Caco-2 (cell line): ENCODE measurements at regions not wholly inside any gene's neighbourhood (a gene's known extent, or its start where the extent isn't known, plus 50 kb on each side); places are given as distances from the start of the nearest gene placed in this dataset.

ENCODE experiments used
- BruUV-seq: library from RNA; stranded (reverse); fragments of 400-500 nt; replicated peaks from 2 replicates; lab custom pipeline; 2021; lab: Mats Ljungman, UMichigan
- CTCF ChIA-PET: fragments of 300-600 bp; sonication (Branson Sonifier 250); formaldehyde crosslinking; loops from one replicate; lab custom pipeline; 2022; ENCODE audit warnings: antibody characterized with exemption; lab: Charles Lee
- POLR2A ChIA-PET: fragments of 300-600 bp; sonication (Branson Sonifier 250); formaldehyde crosslinking; loops from one replicate; lab custom pipeline; 2022; ENCODE audit warnings: antibody characterized with exemption; lab: Charles Lee
- DNase-seq, 2 experiments: peaks; one replicate each; pipeline versions ENCODE4 v3.0.0 to v3.0.0-alpha.2; 2020 to 2022
- H3K27me3 ChIP-seq: replicated peaks from 2 replicates; pipeline ENCODE4 v1.6.0; 2011; ENCODE audit warnings: low read length; ENCODE audit not compliant: control insufficient read depth, insufficient read depth
- H3K36me3 ChIP-seq: 2 replicates; pipeline ENCODE4 v1.5.1; 2011; ENCODE audit warnings: low read length; ENCODE audit not compliant: control insufficient read depth, insufficient read depth
- H3K4me1 ChIP-seq: fragments of 250-450 bp; sonication (Bioruptor Pico); 2 replicates; pipeline ENCODE4 v1.5.1; 2020; ENCODE audit warnings: mild to moderate bottlenecking
- H3K4me3 ChIP-seq: 2 replicates; pipeline ENCODE4 v1.5.1; 2011; ENCODE audit warnings: low read depth, mild to moderate bottlenecking, control low read depth, low read length
- H3K9me3 ChIP-seq: fragments of 250-450 bp; sonication (Bioruptor Pico); 2 replicates; pipeline ENCODE4 v1.5.1; 2020; ENCODE audit warnings: mild to moderate bottlenecking, moderate library complexity
- H3K27ac Mint-ChIP-seq: one replicate; pipeline ENCODE4 v1.8.0; 2022; ENCODE audit warnings: mixed read lengths; ENCODE audit not compliant: unreplicated experiment
- H3K27me3 Mint-ChIP-seq: one replicate; pipeline ENCODE4 v1.8.0; 2022; ENCODE audit warnings: mixed read lengths; ENCODE audit not compliant: insufficient read depth, unreplicated experiment
- H3K36me3 Mint-ChIP-seq: one replicate; pipeline ENCODE4 v1.8.0; 2022; ENCODE audit warnings: mild to moderate bottlenecking, mixed read lengths; ENCODE audit not compliant: insufficient read depth, unreplicated experiment
- H3K4me1 Mint-ChIP-seq: one replicate; pipeline ENCODE4 v1.8.0; 2022; ENCODE audit warnings: low read depth, mixed read lengths; ENCODE audit not compliant: unreplicated experiment
- H3K4me3 Mint-ChIP-seq: one replicate; pipeline ENCODE4 v1.8.0; 2022; ENCODE audit warnings: mild to moderate bottlenecking, moderate library complexity, mixed read lengths; ENCODE audit not compliant: unreplicated experiment
- H3K9me3 Mint-ChIP-seq: one replicate; pipeline ENCODE4 v1.8.0; 2022; ENCODE audit warnings: mixed read lengths; ENCODE audit not compliant: unreplicated experiment
- CTCF ChIP-seq, 2 experiments: fragments of 200-600 bp in 1 of 2; IDR thresholded peaks; 1 replicate in 1 of 2; 2 replicates in 1 of 2; pipeline versions ENCODE4 v1.5.1 to v1.8.0; 2011 to 2022; ENCODE audit warnings: antibody characterized with exemption in 1 of 2, control low read depth in 1 of 2, inconsistent platforms in 1 of 2, low read depth in 1 of 2, low read length in 1 of 2, mild to moderate bottlenecking in 1 of 2, moderate library complexity in 1 of 2; ENCODE audit not compliant: insufficient read depth in 1 of 2, severe bottlenecking in 1 of 2, unreplicated experiment in 1 of 2
- intact Hi-C: fragments of 100-400 bp; cut with micrococcal nuclease; formaldehyde crosslinking; loops from one replicate; pipeline ENCODE4 v1.10.0; 2022; ENCODE audit not compliant: unreplicated experiment

GRCh38 chr9:69955536-69956355 lies 87.9 kb upstream of the MAMDC2 start:
- H3K4me3 Mint-ChIP-seq: no peak overlapping the region
- ChIA-PET POLR2A (no interaction called here), CTCF (no interaction called here)
- no TSS peak for BruUV-seq
- no peaks in the 10 kb centered on the region for H3K36me3 Mint-ChIP-seq
- no peak overlapping the region for H3K27ac Mint-ChIP-seq
- no peak for DNase-seq
- Histone ChIP-seq H3K36me3 (no peaks in the 10 kb centered on the region), H3K9me3 (no peaks in the 10 kb centered on the region), H3K27me3 (no peaks in the 10 kb centered on the region), H3K4me3 (no peak overlapping the region), H3K4me1 (no peaks in the 10 kb centered on the region)
- intact Hi-C loops: no loop called here
- H3K9me3 Mint-ChIP-seq: no peaks in the 10 kb centered on the region
- H3K4me1 Mint-ChIP-seq: no peaks in the 10 kb centered on the region
- H3K27me3 Mint-ChIP-seq: peaks cover 4% of the 10 kb centered on the region
- no peak for TF ChIP-seq CTCF (IDR thresholded peaks at IDR 0.05; ENCODE audit: insufficient read depth in 1 of 2, low read depth in 1 of 2, low read length in 1 of 2, severe bottlenecking in 1 of 2, unreplicated experiment in 1 of 2)

GRCh38 chr9:69961843-69962242 lies 81.8 kb upstream of the MAMDC2 start:
- H3K9me3 Mint-ChIP-seq: no peaks in the 10 kb centered on the region

GRCh38 chr9:69963803-69964202 lies 79.8 kb upstream of the MAMDC2 start:
- Histone ChIP-seq H3K4me3 (no peak overlapping the region), H3K27me3 (no peaks in the 10 kb centered on the region), H3K4me1 (no peaks in the 10 kb centered on the region), H3K9me3 (no peaks in the 10 kb centered on the region), H3K36me3 (no peaks in the 10 kb centered on the region)
- no peak for TF ChIP-seq CTCF (IDR thresholded peaks at IDR 0.05; ENCODE audit: insufficient read depth in 1 of 2, low read depth in 1 of 2, low read length in 1 of 2, severe bottlenecking in 1 of 2, unreplicated experiment in 1 of 2)
- Mint-ChIP-seq H3K4me3 (no peak overlapping the region), H3K9me3 (no peaks in the 10 kb centered on the region), H3K27ac (no peak overlapping the region), H3K36me3 (no peaks in the 10 kb centered on the region), H3K27me3 (peaks cover 7% of the 10 kb centered on the region), H3K4me1 (no peaks in the 10 kb centered on the region)
- intact Hi-C loops: no loop called here
- BruUV-seq: no TSS peak
- CTCF ChIA-PET: no interaction called here
- POLR2A ChIA-PET: no interaction called here
- no peak for DNase-seq

More at GRCh38 chr9:69961843-69962242, 81.8 kb upstream of the MAMDC2 start:
- no peak for DNase-seq
- no peaks in the 10 kb centered on the region for H3K9me3 ChIP-seq
- BruUV-seq: no TSS peak
- H3K4me1 ChIP-seq: no peaks in the 10 kb centered on the region
- H3K4me3 Mint-ChIP-seq: no peak overlapping the region
- no peaks in the 10 kb centered on the region for H3K27me3 ChIP-seq
- H3K27ac Mint-ChIP-seq: no peak overlapping the region
- H3K4me3 ChIP-seq: no peak overlapping the region
- POLR2A ChIA-PET: no interaction called here
- CTCF ChIA-PET: no interaction called here
- TF ChIP-seq CTCF (IDR thresholded peaks at IDR 0.05; ENCODE audit: insufficient read depth in 1 of 2, low read depth in 1 of 2, low read length in 1 of 2, severe bottlenecking in 1 of 2, unreplicated experiment in 1 of 2): no peak
- no peaks in the 10 kb centered on the region for H3K36me3 ChIP-seq
- intact Hi-C loops: no loop called here
- no peaks in the 10 kb centered on the region for H3K36me3 Mint-ChIP-seq
- no peaks in the 10 kb centered on the region for H3K4me1 Mint-ChIP-seq
- peaks cover 7% of the 10 kb centered on the region for H3K27me3 Mint-ChIP-seq
